Caki2 (cell line): ENCODE measurements at regions not wholly inside any gene's neighbourhood (a gene's known extent, or its start where the extent isn't known, plus 50 kb on each side); places are given as distances from the start of the nearest gene placed in this dataset.

Source experiments
- DNase-seq: peaks from one replicate; pipeline ENCODE4 v3.0.0-alpha.2; 2015; ENCODE audit warnings: low read depth
- in situ Hi-C: cut with HindIII; loops from 2 replicates; pipeline ENCODE4 v1.10.0; 2016; ENCODE audit warnings: low sequenced_read_pairs, low pct_unique_long_range_greater_than_20kb, mixed read lengths

DNA sequence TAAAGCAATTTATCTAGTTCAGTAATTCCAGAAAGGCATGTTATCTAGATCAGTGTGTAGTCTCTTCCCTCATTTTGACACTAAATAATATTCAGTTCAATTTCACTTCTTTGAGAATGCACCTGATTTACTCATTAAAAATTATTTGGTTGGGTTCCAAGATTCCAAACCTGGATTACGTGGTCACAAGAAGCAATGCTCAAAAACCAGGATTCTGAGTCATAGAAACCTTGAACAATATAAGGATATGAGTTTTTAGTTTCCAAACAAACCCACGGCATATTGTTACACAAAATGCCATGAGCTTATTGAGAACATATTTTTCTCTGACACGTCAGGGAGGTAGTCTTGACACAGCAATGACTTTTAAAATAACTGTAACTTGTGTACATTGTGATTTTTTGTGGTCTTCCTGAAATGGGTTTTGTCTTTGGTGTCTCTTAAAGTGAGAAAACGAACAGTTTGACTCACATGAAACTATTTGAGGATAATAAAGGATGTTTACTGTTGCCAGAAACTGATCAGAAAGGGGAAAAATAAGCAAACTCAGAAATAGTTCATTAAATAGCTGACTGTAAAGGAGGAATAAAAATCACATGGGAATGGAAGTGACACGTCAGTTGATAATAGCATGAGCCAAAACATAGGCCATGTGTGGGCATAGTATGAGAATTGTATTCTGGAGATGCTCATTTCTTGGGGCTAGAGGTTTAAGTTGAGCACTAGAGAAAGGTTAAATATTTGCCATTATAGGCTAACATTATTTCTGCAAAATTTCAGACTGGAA, 617.7 kb upstream of the CDH2 start:
- in situ Hi-C loops = no loop called here
- no peak for DNase-seq

DNA sequence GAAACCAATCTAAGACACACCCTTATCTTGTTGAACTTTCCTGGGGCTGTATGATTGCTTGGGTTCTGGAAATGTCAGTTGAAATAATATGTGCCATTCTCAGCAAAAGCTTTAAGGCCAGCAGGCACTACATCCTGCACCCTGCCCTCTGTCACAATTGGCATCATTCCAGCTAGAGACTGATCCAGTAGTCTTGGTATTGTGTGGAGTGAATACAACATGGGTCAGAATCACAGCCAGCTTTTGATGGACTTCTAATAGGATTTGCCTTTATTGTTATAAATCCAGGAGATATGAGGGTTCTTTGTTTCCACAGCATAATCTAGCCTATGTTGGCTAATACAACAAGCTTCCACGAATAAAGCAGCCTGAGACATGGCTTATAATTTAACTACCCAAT, 617.0 kb upstream of the CDH2 start:
- in situ Hi-C loops = no loop called here
- DNase-seq = no peak

DNA sequence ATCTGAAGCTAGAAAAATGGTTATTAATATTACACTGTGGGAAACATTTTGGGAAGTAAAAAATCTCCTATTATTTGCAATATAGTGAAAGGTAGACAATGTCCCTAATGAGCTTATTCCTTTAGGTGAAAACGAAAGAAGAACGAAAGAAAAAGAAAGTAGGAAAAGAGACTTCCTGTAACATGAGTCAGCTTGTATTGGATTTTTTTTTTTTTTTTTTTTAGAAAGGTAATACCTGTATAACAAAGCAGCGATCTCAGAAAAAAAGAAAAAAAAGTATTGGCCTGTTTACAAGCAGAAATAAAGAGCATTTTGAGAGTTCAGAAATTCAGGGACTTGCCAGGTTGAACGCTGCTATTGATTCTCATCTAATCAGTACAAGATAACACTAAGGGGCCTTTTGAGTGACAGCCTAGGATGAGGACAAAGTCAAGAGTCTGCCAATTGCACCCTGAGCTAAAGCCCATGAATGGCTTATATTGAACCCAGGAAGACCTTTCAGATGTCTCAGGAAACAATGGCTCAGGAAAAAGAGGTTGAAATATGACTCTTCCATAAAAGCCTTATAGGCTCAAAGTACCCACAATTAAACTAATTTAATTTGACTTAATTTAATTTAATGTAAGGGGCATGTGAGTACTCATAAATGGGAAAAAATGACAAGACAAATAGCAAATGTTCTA, 615.6 kb upstream of the CDH2 start:
- in situ Hi-C loops = no loop called here
- DNase-seq = no peak

DNA sequence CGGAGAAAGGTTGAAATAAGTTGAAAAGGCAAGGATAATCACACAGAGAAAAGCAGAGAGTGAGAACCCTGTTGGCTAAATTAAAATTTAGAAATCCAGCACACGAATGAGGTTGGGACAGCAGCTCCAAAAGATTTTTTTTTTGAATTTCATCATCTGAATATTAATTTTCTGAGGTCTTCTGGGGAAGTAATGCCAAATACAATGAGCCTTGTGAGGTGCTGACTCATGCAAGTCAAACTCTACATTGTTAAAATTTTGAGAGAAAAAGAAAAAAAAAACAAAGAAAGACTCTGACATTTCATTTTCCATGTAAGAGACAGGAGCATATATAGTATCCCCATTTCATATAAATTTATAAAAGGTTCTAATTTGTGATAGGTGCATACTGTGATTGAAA, 614.2 kb upstream of the CDH2 start:
- no peak for DNase-seq
- in situ Hi-C loops = no loop called here

DNA sequence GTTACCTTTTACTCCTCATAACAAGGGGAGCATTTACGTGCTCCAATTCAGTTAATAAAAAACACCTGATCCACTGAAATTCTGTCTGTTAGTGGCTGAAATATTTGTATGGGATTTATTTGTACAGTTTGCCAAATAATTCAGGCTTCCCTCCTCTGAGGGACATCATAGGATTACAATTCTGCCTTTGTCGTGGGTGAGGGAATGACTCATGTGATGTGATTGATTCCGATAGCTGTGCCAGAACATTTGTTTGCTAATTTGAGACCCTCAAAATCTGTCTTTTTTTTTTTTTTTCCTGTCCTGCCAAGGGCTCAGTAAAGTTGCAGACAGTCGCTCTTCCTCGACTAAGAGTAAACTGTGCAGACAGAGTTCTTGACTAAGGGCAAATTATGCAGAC, 612.6 kb upstream of the CDH2 start:
- in situ Hi-C loops = no loop called here
- DNase-seq = no peak

DNA sequence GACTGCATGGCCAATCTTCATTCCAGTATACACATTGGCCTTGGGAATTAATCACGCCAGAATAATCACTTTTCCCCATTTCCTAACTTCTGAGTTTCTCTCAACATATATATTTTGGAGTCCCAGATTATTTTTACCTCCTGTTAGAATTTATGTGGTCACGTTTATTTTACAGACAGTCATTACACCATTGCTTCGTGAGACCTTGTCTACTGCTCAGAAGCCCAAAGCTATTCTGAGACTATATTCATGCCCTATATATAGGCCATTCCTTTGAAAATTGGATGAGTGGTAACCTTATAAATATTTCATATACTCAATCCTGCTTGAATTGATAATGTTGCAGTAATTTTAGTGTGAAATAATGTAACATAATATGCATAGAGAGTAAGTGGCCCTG, 610.0 kb upstream of the CDH2 start:
- DNase-seq = no peak
- in situ Hi-C loops = no loop called here

DNA sequence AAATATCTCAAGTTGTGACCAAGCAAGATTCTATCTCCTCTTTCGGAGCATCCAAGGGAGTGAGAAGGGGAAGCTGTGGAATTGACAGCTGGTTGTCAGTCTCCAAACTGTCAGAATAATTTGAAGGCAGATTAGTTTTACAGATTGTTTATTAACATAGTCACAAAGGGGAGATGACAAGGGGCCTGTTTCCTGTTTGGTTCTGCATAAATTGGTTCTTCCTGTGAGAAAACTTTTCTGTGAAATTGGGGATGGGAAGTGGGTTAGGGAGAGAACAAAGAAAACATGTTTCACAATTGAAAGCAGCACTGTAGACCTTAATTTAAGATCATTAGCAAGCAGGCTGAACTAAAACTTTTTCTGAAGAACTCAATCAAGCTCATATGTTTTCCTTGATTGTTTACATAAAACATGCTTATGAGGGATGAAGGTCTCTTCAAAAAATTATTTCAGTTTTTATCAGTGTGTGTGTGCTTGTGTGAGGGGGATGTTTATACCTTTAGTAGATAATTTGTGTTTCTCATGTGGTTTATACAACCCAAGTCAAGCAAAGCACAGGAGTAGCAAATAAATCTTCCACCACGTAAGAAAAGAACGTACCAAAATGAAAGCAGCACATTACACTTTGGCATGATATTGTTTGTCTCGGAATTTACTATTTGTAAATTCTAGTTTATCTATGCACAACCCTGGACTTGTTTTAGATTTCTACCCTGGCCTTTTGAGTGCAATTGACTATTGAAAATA, 604.9 kb upstream of the CDH2 start:
- no peak for DNase-seq
- in situ Hi-C loops = no loop called here

DNA sequence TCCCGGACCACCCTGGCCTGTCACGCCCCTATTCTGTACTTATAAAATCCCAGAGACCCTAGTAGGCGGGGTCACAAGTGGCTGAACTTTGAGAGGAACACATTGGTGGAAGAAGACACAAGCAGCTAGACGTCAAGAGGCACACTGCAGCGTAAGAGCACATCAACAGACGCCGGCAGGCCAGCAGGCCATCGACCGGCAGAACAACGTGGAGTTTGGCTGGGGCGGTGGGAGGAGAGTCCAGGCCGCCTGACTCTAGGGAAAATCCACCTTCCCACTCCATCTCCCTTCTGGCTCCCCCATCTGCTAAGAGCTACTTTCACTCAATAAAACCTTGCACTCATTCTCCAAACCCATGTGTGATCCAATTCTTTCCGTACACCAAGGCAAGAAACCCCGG, 601.8 kb upstream of the CDH2 start:
- DNase-seq = no peak
- in situ Hi-C loops = no loop called here

DNA sequence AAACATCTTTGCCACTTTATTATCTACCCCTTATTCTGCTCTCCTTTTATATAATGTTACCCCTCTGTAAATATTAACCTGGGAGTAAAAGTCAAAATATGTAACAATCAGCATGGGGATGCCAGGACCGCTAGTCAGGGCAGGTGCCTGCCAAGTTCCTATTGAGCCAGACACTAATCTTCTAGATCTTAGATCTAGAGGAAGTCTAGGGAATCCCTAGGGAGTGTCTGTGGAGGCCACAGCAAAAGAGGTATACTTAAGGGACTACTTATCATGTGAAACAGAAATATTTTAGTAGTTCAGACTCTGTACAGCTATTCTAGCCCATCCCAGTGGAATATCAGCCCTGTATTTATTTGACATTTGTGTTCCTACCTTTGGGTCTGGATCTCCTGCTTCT, 600.8 kb upstream of the CDH2 start:
- in situ Hi-C loops = no loop called here
- DNase-seq = no peak

DNA sequence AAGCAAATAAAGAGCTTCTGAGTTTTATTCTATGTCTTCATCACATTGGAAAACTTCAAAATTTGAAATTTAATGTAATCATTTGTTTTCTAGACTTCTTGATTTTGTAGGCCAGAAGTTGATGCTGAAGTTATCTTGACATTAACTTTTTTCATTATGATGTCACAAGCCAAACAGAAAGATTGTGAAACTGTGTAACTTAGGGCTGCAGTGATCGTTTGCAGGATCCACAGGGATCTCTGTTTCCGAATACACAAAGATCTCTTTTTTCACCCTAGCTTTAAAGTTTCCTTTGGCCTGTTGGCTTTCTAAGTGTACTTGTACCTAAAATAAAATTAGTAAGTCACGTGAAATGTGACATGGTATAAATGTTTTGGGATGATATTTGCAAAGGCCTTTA, 594.9 kb upstream of the CDH2 start:
- DNase-seq = no peak
- in situ Hi-C loops = no loop called here

DNA sequence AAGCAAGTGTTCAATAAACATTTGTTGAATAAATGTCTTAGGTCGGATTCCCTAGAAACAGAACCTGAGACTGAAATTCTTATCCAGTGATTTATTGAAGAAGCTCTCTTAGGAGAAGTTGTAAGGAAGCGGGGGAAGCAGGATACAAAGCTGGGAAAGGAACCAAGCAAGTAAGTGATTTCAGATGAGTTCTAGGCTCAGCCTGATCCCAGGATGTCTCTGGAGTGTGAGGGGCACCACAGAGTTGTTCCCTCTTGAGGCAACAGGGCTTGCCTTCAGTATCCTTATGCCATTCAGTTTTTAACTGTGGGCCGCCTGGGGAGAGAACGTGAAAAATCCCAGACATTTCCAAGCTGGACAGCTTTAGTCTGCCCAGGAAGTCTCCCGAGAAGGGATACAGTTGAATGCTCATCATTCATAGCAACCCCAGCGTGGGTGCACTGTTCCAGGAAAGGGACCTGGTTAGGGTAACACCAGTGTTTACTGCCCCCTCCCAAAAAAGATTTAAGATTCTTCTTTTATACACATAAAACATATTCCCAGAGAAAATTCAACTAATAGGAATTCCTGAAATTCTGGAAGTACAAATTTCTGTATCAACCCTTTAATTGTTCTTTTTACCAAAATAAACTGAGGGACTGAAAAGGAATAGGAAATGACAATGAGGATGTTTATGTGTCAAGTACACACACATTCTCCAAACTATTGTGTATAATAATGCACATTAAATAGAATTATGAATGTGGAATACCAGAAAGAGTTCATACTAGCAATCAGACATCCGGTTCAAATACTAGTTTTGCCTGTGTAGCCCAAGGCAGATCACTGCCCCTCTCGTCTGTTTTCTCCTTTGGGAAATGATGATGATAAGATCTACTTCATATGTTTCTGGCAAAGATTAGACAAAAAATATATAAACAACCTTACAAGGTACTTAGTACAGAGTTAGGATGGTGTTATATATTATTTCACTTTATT, 592.1 kb upstream of the CDH2 start:
- in situ Hi-C loops = no loop called here
- DNase-seq = no peak

DNA sequence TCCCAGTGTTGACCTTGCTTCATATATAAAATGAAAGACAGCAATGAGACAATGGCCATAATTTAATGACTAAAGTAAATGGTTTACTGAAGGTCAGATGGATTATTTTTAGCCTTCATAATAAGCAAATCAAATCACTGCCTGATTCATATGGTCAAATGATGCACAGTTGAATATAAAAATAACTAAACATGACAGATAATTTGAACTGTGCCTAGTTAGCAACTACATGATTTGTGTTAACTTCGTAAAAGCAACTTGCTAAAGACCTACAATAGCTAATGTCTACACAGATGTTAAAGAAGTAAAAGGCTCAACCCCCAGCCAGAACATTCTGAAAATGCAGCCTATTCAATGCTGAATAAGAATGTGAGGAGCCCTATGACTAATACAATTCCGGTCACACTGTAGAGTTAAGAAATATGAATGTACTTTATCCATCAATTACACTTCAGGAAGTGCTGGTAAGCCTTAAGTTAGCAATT, 590.8 kb upstream of the CDH2 start:
- no peak for DNase-seq
- in situ Hi-C loops = no loop called here

DNA sequence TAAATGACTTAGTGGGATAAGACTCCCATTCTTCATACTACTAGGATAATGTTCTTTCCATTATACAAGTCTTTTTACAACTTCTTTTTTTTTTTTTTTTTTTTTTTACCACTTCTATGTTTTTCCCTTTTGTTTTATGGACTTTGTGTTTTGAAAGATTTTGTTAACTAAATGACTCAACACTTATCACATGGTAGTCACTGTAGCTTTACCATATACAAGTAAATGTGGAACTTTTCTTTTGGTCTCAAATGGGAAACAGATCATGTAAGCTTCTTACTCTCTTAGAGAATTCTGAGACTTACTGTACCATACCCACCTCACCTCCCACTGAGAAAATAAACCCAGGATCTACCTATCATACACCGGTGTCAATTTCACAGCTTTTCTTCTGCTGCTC, 590.3 kb upstream of the CDH2 start:
- in situ Hi-C loops = no loop called here

DNA sequence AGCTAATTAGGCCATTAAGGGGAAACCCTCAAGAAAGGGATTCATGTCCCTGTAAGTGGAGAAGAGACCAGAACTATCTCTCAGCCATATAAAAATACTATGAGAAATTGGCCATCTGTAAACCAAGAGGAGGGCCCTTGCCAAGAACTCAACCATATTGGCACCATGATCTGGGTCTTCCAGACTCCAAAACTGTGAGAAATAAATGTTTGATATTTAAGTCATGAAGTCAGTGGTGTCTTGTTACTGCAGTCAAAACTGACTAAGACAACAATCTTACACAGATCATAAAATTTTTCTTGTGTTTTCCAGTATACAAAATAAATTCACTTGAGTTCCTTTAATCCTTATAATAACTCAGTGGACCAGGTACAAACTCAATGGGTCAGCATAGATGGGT, 589.8 kb upstream of the CDH2 start:
- DNase-seq = no peak
- in situ Hi-C loops = no loop called here

More for the DNA sequence above, 590.3 kb upstream of the CDH2 start:
- no peak for DNase-seq

DNA sequence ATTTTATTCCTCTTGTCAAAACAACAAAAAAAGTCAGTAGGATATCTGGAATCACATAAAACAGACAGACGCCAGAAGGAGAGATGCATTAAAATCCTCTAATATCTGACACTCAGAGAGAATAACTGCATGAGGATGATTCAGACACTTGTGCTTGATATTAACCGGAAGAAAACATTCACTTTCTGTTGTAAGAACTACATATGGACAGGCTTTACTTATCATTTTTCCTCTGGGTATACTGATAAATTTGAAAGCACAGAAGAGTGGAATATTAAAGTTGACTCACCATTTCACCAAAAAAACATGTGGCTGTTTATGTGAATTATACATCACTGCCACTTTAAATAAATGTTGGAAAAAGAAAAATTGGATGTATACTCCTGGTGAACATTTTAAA, 589.1 kb upstream of the CDH2 start:
- in situ Hi-C loops = no loop called here
- DNase-seq = no peak

DNA sequence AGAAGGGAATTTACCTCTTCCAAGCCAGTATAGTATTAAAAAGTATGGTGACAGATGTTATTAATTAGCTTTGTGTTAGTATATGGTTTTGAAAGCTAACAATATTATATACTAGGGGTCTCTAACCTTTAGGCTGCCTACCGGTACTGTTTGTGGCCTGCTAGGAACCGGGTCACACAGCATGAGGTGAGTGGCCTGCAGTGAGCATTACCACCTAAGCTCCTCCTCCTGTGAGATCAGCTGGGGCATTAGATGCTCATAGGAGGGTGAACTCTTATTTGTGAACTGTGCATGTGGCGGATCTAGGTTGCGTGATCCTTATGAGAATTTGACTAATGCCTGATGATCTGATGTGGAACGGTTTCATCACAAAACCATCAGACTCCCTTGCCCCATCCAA, 583.4 kb upstream of the CDH2 start:
- DNase-seq = no peak
- in situ Hi-C loops = no loop called here

DNA sequence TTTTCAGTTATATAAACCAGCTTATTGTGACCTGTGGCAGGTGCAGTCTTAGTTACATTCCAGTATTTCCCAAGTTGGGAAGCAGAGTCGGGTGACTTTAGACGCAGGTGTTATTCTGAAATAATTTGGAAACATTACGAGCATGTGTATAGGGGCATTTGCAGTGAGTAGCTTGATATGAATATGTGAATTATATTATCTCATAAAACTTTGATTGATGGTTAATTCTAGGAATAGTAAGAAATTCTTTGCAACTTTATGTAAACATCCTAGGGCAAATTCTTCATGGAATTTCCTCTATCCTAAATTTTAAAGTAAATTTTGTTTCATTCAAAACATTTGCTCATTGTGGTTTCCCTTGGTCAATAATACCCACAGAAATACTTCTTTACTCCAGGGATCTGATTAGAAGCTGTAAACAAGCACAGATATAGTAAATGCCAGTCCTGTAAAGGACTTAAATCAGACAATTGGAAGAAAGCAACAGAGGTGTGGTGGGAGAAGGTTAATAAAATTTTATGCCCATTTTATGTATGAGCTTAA, 580.6 kb upstream of the CDH2 start:
- DNase-seq = no peak
- in situ Hi-C loops = no loop called here

DNA sequence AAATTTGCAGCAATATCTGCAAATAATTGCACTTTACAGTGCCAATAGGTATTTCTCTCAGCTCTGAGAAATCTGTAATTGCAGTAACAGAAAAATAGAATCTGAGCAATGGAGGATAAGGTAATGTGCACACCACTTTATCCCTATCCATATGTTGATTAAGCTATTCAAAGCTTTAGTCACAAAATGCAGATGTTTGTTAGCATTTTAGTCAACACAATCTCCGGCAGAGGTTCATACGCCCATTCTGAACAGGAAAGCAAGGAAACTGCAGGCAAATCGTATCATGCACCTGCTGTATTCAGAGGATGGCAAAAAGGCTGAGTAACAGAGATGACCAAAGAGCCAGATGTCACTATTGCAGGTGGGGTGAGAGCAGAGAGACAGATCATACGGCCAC, 566.2 kb upstream of the CDH2 start:
- in situ Hi-C loops = no loop called here
- no peak for DNase-seq
